Liver (tissue), 8 donors: ENCODE measurements at regions not wholly inside any gene's neighbourhood (a gene's known extent, or its start where the extent isn't known, plus 50 kb on each side); places are given as distances from the start of the nearest gene placed in this dataset.

ENCODE experiments used
- DNase-seq: peaks from one replicate; pipeline ENCODE4 v3.0.0-alpha.2; 2017; ENCODE audit warnings: low spot score
- H3K27ac ChIP-seq, 2 donors: one replicate each; pipeline ENCODE4 v1.7.0; 2013; ENCODE audit warnings: inconsistent platforms in 2 of 2, low read length in 2 of 2, control low read depth in 1 of 2, low read depth in 1 of 2, mild to moderate bottlenecking in 1 of 2
- H3K27me3 ChIP-seq, 4 donors: one replicate each; pipeline versions ENCODE4 v1.6.1 to v1.7.0; 2013; ENCODE audit warnings: low read length in 3 of 4, inconsistent platforms in 1 of 4, mild to moderate bottlenecking in 1 of 4, moderate library complexity in 1 of 4; ENCODE audit not compliant: control insufficient read depth in 4 of 4, insufficient read depth in 4 of 4
- H3K36me3 ChIP-seq, 4 donors: one replicate each; pipeline versions ENCODE4 v1.6.1 to v1.7.0; 2013; ENCODE audit warnings: low read length in 3 of 4, mild to moderate bottlenecking in 3 of 4, low read depth in 1 of 4, moderate library complexity in 1 of 4; ENCODE audit not compliant: control insufficient read depth in 4 of 4, insufficient read depth in 3 of 4
- H3K4me1 ChIP-seq, 4 donors: one replicate each; pipeline versions ENCODE4 v1.6.1 to v1.7.0; 2013; ENCODE audit warnings: low read length in 3 of 4, mild to moderate bottlenecking in 3 of 4, moderate library complexity in 1 of 4; ENCODE audit not compliant: control insufficient read depth in 4 of 4, insufficient read depth in 4 of 4
- H3K4me3 ChIP-seq, 3 donors: one replicate each; pipeline versions ENCODE4 v1.6.1 to v1.7.0; 2013; ENCODE audit warnings: low read length in 3 of 3, control low read depth in 1 of 3, low read depth in 1 of 3, mild to moderate bottlenecking in 1 of 3
- H3K9ac ChIP-seq, 2 donors: one replicate each; pipeline ENCODE4 v1.7.0; 2013; ENCODE audit warnings: low read length in 2 of 2, mild to moderate bottlenecking in 2 of 2, moderate library complexity in 2 of 2, control low read depth in 1 of 2, low read depth in 1 of 2
- H3K9me3 ChIP-seq, 4 donors: one replicate each; pipeline versions ENCODE4 v1.6.1 to v1.7.0; 2013; ENCODE audit warnings: low read length in 3 of 4; ENCODE audit not compliant: control insufficient read depth in 4 of 4
- ATF3 ChIP-seq: IDR thresholded peaks from 2 replicates; pipeline ENCODE4 v1.6.1; 2016; ENCODE audit warnings: antibody characterized with exemption
- CTCF ChIP-seq: fragments of 150-350 bp; IDR thresholded peaks from 2 replicates; pipeline ENCODE4 v1.5.1; 2017; ENCODE audit warnings: improper control_type of control experiment, low read depth, low read length; ENCODE audit not compliant: missing input control
- EGR1 ChIP-seq, 2 donors: IDR thresholded peaks; 2 replicates each; pipeline ENCODE4 v1.6.1; 2016 to 2018; ENCODE audit warnings: antibody characterized with exemption in 2 of 2, low read depth in 2 of 2
- FOXA1 ChIP-seq: IDR thresholded peaks from 2 replicates; pipeline ENCODE4 v1.6.1; 2016; ENCODE audit warnings: antibody characterized with exemption
- FOXA2 ChIP-seq: IDR thresholded peaks from 2 replicates; pipeline ENCODE4 v1.6.1; 2016; ENCODE audit warnings: antibody characterized with exemption
- GABPA ChIP-seq, 2 donors: IDR thresholded peaks in 1 of 2; conservative IDR thresholded peaks in 1 of 2; 2 replicates each; pipeline ENCODE4 v1.6.1; 2016; ENCODE audit warnings: antibody characterized with exemption in 2 of 2, mild to moderate bottlenecking in 1 of 2, moderate library complexity in 1 of 2
- HNF4A ChIP-seq, 2 donors: conservative IDR thresholded peaks; 2 replicates each; pipeline ENCODE4 v1.6.1; 2016; ENCODE audit warnings: antibody characterized with exemption in 2 of 2, mild to moderate bottlenecking in 2 of 2
- HNF4G ChIP-seq: IDR thresholded peaks from 2 replicates; pipeline ENCODE4 v1.6.1; 2016; ENCODE audit warnings: antibody characterized with exemption
- JUND ChIP-seq, 2 donors: IDR thresholded peaks; 2 replicates each; pipeline ENCODE4 v1.6.1; 2016; ENCODE audit warnings: antibody characterized with exemption in 2 of 2
- NR2F2 ChIP-seq: IDR thresholded peaks from 2 replicates; pipeline ENCODE4 v1.6.1; 2016; ENCODE audit warnings: antibody characterized with exemption
- RAD21 ChIP-seq, 2 donors: IDR thresholded peaks; 2 replicates each; pipeline ENCODE4 v1.6.1; 2016; ENCODE audit warnings: antibody characterized with exemption in 2 of 2, mild to moderate bottlenecking in 2 of 2
- REST ChIP-seq: IDR thresholded peaks from 2 replicates; pipeline ENCODE4 v1.6.1; 2016; ENCODE audit warnings: antibody characterized with exemption, mild to moderate bottlenecking
- RXRA ChIP-seq, 2 donors: IDR thresholded peaks; 2 replicates each; pipeline ENCODE4 v1.6.1; 2017 to 2018; ENCODE audit warnings: antibody characterized with exemption in 2 of 2, mild to moderate bottlenecking in 1 of 2
- SP1 ChIP-seq: IDR thresholded peaks from 2 replicates; pipeline ENCODE4 v1.6.1; 2018; ENCODE audit warnings: antibody characterized with exemption, mild to moderate bottlenecking
- TAF1 ChIP-seq: conservative IDR thresholded peaks from 2 replicates; pipeline ENCODE4 v1.6.1; 2016; ENCODE audit warnings: antibody characterized with exemption, mild to moderate bottlenecking
- YY1 ChIP-seq: IDR thresholded peaks from 2 replicates; pipeline ENCODE4 v1.6.1; 2016; ENCODE audit warnings: antibody characterized with exemption, mild to moderate bottlenecking
- WGBS: extraction: QIAGEN DNeasy Blood & Tissue Kit; methylation state at CpG from one replicate; pipeline ENCODE4 v1.1.7; 2013; 5-methylcytosine and 5-hydroxymethylcytosine counted together
- TF ChIP-seq, protein P1 (sequence below): IDR thresholded peaks from 2 replicates; pipeline ENCODE4 v1.6.1; 2016; ENCODE audit warnings: antibody characterized with exemption
- TF ChIP-seq, protein P2 (sequence below): IDR thresholded peaks from 2 replicates; pipeline ENCODE4 v1.6.1; 2016; ENCODE audit warnings: antibody characterized with exemption
- donor health status: healthy.
- donor health status: healthy.
- donor health status: healthy.
- donor health status: healthy.
- donor health status: healthy.

- Histone ChIP-seq H3K27ac (no peak overlapping the region), H3K27me3 (no peaks in the 10 kb centered on the region), H3K4me3 (no peak overlapping the region), H3K4me1 (no peaks in the 10 kb centered on the region), H3K9me3 (no peaks in the 10 kb centered on the region), H3K9ac (no peak overlapping the region), H3K36me3 (no peaks in the 10 kb centered on the region)
- TF ChIP-seq RAD21 (IDR thresholded peaks at IDR 0.05) (no peak), FOXA1 (no peak), RXRA (IDR thresholded peaks at IDR 0.05) (no peak), GABPA (IDR thresholded peaks at IDR 0.05 in 1 of 2, conservative IDR thresholded peaks at IDR 0.05 in 1 of 2) (no peak), ATF3 (no peak), HNF4A (conservative IDR thresholded peaks at IDR 0.05) (no peak), JUND (IDR thresholded peaks at IDR 0.05) (no peak), HNF4G (no peak), EGR1 (IDR thresholded peaks at IDR 0.05; ENCODE audit: low read depth in 2 of 2) (no peak)
- TF ChIP-seq, protein P1, sequence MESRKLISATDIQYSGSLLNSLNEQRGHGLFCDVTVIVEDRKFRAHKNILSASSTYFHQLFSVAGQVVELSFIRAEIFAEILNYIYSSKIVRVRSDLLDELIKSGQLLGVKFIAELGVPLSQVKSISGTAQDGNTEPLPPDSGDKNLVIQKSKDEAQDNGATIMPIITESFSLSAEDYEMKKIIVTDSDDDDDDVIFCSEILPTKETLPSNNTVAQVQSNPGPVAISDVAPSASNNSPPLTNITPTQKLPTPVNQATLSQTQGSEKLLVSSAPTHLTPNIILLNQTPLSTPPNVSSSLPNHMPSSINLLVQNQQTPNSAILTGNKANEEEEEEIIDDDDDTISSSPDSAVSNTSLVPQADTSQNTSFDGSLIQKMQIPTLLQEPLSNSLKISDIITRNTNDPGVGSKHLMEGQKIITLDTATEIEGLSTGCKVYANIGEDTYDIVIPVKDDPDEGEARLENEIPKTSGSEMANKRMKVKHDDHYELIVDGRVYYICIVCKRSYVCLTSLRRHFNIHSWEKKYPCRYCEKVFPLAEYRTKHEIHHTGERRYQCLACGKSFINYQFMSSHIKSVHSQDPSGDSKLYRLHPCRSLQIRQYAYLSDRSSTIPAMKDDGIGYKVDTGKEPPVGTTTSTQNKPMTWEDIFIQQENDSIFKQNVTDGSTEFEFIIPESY = no peak
- no peak for DNase-seq
- WGBS = 57% methylated on average over 2 of the region's 2 CpGs
These were observed 711.6 kb upstream of the ADAMTS5 start for GRCh38 chr21:27678511-27678910.

GRCh38 chr21:27677546-27677945 is 710.7 kb upstream of the ADAMTS5 start:
- no peak for DNase-seq
- Histone ChIP-seq H3K9me3 (no peaks in the 10 kb centered on the region), H3K27me3 (no peaks in the 10 kb centered on the region), H3K9ac (no peak overlapping the region), H3K4me1 (no peaks in the 10 kb centered on the region), H3K4me3 (no peak overlapping the region), H3K36me3 (no peaks in the 10 kb centered on the region), H3K27ac (no peak overlapping the region)
- TF ChIP-seq HNF4A (conservative IDR thresholded peaks at IDR 0.05) (no peak), RXRA (IDR thresholded peaks at IDR 0.05) (no peak), REST (no peak), YY1 (no peak), GABPA (IDR thresholded peaks at IDR 0.05 in 1 of 2, conservative IDR thresholded peaks at IDR 0.05 in 1 of 2) (no peak), FOXA2 (no peak), SP1 (no peak), CTCF (no peak), JUND (IDR thresholded peaks at IDR 0.05) (no peak), NR2F2 (no peak), EGR1 (IDR thresholded peaks at IDR 0.05; ENCODE audit: low read depth in 2 of 2) (no peak), RAD21 (IDR thresholded peaks at IDR 0.05) (no peak), HNF4G (no peak), TAF1 (no peak)
- TF ChIP-seq, protein P1 = no peak
- TF ChIP-seq, protein P2, sequence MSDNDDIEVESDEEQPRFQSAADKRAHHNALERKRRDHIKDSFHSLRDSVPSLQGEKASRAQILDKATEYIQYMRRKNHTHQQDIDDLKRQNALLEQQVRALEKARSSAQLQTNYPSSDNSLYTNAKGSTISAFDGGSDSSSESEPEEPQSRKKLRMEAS = no peak
- 49% methylated on average over 2 of the region's 2 CpGs for WGBS
